Keratinocyte (primary cell): ENCODE measurements at regions not wholly inside any gene's neighbourhood (a gene's known extent, or its start where the extent isn't known, plus 50 kb on each side); places are given as distances from the start of the nearest gene placed in this dataset.

Source experiments
- DNase-seq: peaks from one replicate; pipeline ENCODE4 v3.0.0-alpha.2; 2011; ENCODE audit warnings: low read depth, missing footprints, low spot score
- FAIRE-seq: peaks from 2 replicates; lab custom pipeline; 2011; peaks lifted over from hg19 to GRCh38; lab: Jason Lieb, UNC
- H2AFZ ChIP-seq: 2 replicates; pipeline ENCODE4 v1.6.0; 2012; ENCODE audit warnings: low read length, control low read depth, inconsistent platforms; ENCODE audit not compliant: control insufficient read depth
- H3K27ac ChIP-seq: 2 replicates; pipeline ENCODE4 v1.5.1; 2011; ENCODE audit warnings: low read length; ENCODE audit not compliant: control insufficient read depth, insufficient read depth
- H3K27me3 ChIP-seq: 3 replicates; pipeline ENCODE4 v1.6.0; 2011; ENCODE audit warnings: low read length; ENCODE audit not compliant: control insufficient read depth, insufficient read depth; ENCODE audit errors: extremely low read depth
- H3K36me3 ChIP-seq, 2 experiments: 2 replicates in 1 of 2; 3 replicates in 1 of 2; pipeline ENCODE4 v1.5.1; 2011; ENCODE audit warnings: low read length in 2 of 2, mild to moderate bottlenecking in 1 of 2; ENCODE audit not compliant: control insufficient read depth in 2 of 2, insufficient read depth in 2 of 2; ENCODE audit errors: extremely low read depth in 1 of 2
- H3K4me1 ChIP-seq: 3 replicates; pipeline ENCODE4 v1.5.1; 2011; ENCODE audit warnings: low read length; ENCODE audit not compliant: control insufficient read depth, insufficient read depth; ENCODE audit errors: extremely low read depth
- H3K4me2 ChIP-seq: 3 replicates; pipeline ENCODE4 v1.6.0; 2011; ENCODE audit warnings: low read depth, low read length; ENCODE audit not compliant: control insufficient read depth, insufficient read depth; ENCODE audit errors: extremely low read depth
- H3K4me3 ChIP-seq, 3 experiments: fragments of 200-600 bp in 1 of 3; sonication (generic) in 1 of 3; 2 replicates in 2 of 3; 3 replicates in 1 of 3; pipeline ENCODE4 v1.5.1; 2011 to 2016; ENCODE audit warnings: low read length in 3 of 3, mild to moderate bottlenecking in 3 of 3, control low read depth in 2 of 3, inconsistent platforms in 1 of 3, low read depth in 1 of 3, mixed read lengths in 1 of 3, mixed run types in 1 of 3, moderate library complexity in 1 of 3; ENCODE audit not compliant: control insufficient read depth in 2 of 3, insufficient read depth in 2 of 3; ENCODE audit errors: extremely low read depth in 1 of 3
- H3K79me2 ChIP-seq: 2 replicates; pipeline ENCODE4 v1.6.0; 2012; ENCODE audit warnings: low read length; ENCODE audit not compliant: control insufficient read depth, insufficient read depth
- H3K9ac ChIP-seq: 3 replicates; pipeline ENCODE4 v1.6.0; 2011; ENCODE audit warnings: low read length; ENCODE audit not compliant: control insufficient read depth, insufficient read depth; ENCODE audit errors: extremely low read depth
- H3K9me1 ChIP-seq: 3 replicates; pipeline ENCODE4 v1.6.0; 2011; ENCODE audit warnings: low read length; ENCODE audit not compliant: control insufficient read depth, insufficient read depth; ENCODE audit errors: extremely low read depth
- H3K9me3 ChIP-seq: 2 replicates; pipeline ENCODE4 v1.5.1; 2012; ENCODE audit warnings: low read depth, low read length; ENCODE audit not compliant: control insufficient read depth
- H4K20me1 ChIP-seq: 3 replicates; pipeline ENCODE4 v1.6.0; 2011; ENCODE audit warnings: low read length; ENCODE audit not compliant: control insufficient read depth, insufficient read depth; ENCODE audit errors: extremely low read depth
- CTCF ChIP-seq, 3 experiments: IDR thresholded peaks in 1 of 3; conservative IDR thresholded peaks in 1 of 3; optimal IDR thresholded peaks in 1 of 3; 2 replicates in 2 of 3; 3 replicates in 1 of 3; pipeline versions ENCODE3 to v1.5.1; 2011; ENCODE audit warnings: low read length in 3 of 3, mild to moderate bottlenecking in 3 of 3, moderate library complexity in 2 of 3, control low read depth in 1 of 3, inconsistent platforms in 1 of 3; ENCODE audit not compliant: insufficient read depth in 2 of 3; ENCODE audit errors: extremely low read depth in 1 of 3
- EZH2 ChIP-seq: IDR thresholded peaks from one replicate; pipeline ENCODE4 v1.6.1; 2012; ENCODE audit warnings: inconsistent platforms, mild to moderate bottlenecking, low read length, moderate library complexity
- dilution Hi-C: fragments of 300-500 bp; cut with MboI; formaldehyde crosslinking; loops from one replicate; pipeline ENCODE4 v1.7.0; 2020; ENCODE audit warnings: low sequenced_read_pairs; ENCODE audit not compliant: extremely low pct_ligation_motif_present

- Histone ChIP-seq H3K4me2 (no peak overlapping the region), H3K4me3 (no peak overlapping the region), H2AFZ (no peak overlapping the region), H3K9ac (no peak overlapping the region), H3K27ac (no peak overlapping the region), H3K36me3 (no peaks in the 10 kb centered on the region), H3K79me2 (no peaks in the 10 kb centered on the region), H3K27me3 (no peaks in the 10 kb centered on the region), H3K9me3 (peaks cover 2% of the 10 kb centered on the region), H4K20me1 (no peaks in the 10 kb centered on the region), H3K4me1 (no peaks in the 10 kb centered on the region), H3K9me1 (no peaks in the 10 kb centered on the region)
- DNase-seq = no peak
- no peak for FAIRE-seq
- TF ChIP-seq CTCF (optimal IDR thresholded peaks at IDR 0.05 in 1 of 3, IDR thresholded peaks at IDR 0.05 in 1 of 3, conservative IDR thresholded peaks at IDR 0.05 in 1 of 3; ENCODE audit: extremely low read depth in 1 of 3, insufficient read depth in 2 of 3, low read length in 3 of 3) (no peak), EZH2 (no peak)
- dilution Hi-C loops = no loop called here
Measured at GRCh38 chr14:40476005-40476404, 1043.8 kb upstream of the FBXO33 start.

GRCh38 chr14:40467969-40468368 is 1035.7 kb upstream of the FBXO33 start:
- no peak overlapping the region for H3K4me2 ChIP-seq
- FAIRE-seq = no peak
- dilution Hi-C loops = no loop called here
- no peaks in the 10 kb centered on the region for H3K4me1 ChIP-seq
- no peaks in the 10 kb centered on the region for H3K36me3 ChIP-seq
- DNase-seq = no peak
- no peaks in the 10 kb centered on the region for H3K79me2 ChIP-seq
- H3K9me1 ChIP-seq = no peaks in the 10 kb centered on the region
- TF ChIP-seq CTCF (optimal IDR thresholded peaks at IDR 0.05 in 1 of 3, IDR thresholded peaks at IDR 0.05 in 1 of 3, conservative IDR thresholded peaks at IDR 0.05 in 1 of 3; ENCODE audit: extremely low read depth in 1 of 3, insufficient read depth in 2 of 3, low read length in 3 of 3) = no peak
- no peak for TF ChIP-seq EZH2
- no peaks in the 10 kb centered on the region for H3K27me3 ChIP-seq
- H2AFZ ChIP-seq = no peak overlapping the region
- H3K27ac ChIP-seq = no peak overlapping the region
- H3K4me3 ChIP-seq = no peak overlapping the region
- no peaks in the 10 kb centered on the region for H3K9me3 ChIP-seq
- H3K9ac ChIP-seq = no peak overlapping the region
- no peaks in the 10 kb centered on the region for H4K20me1 ChIP-seq
